ENCODE measurements at regions not wholly inside any gene's neighbourhood (a gene's known extent, or its start where the extent isn't known, plus 50 kb on each side); places are given as distances from the start of the nearest gene placed in this dataset.

GRCh38 chr2:5539282-5540165 is 152.7 kb upstream of the SOX11 start:
- DNase-seq (ENCODE audit: low read depth in 2 of 2): no peak

- DNase-seq (ENCODE audit: low read depth in 2 of 2): no peak
Observed at GRCh38 chr2:5540856-5541255, 151.3 kb upstream of the SOX11 start.

GRCh38 chr2:5544205-5544786 is 147.9 kb upstream of the SOX11 start:
- DNase-seq (ENCODE audit: low read depth in 2 of 2): no peak

- no peak for DNase-seq (ENCODE audit: low read depth in 2 of 2)
Observed at GRCh38 chr2:5546181-5546580, 146.0 kb upstream of the SOX11 start.

- no peak for DNase-seq (ENCODE audit: low read depth in 2 of 2)
Observed at GRCh38 chr2:5548991-5549715, 143.0 kb upstream of the SOX11 start.

- DNase-seq (ENCODE audit: low read depth in 2 of 2): no peak
Observed at GRCh38 chr2:5549771-5550170, 142.4 kb upstream of the SOX11 start.

- no peak for DNase-seq (ENCODE audit: low read depth in 2 of 2)
Observed at GRCh38 chr2:5555636-5556035, 136.5 kb upstream of the SOX11 start.

- no peak for DNase-seq (ENCODE audit: low read depth in 2 of 2)
Observed at GRCh38 chr2:5561006-5561405, 131.2 kb upstream of the SOX11 start.

GRCh38 chr2:5562426-5562825 is 129.8 kb upstream of the SOX11 start:
- no peak for DNase-seq (ENCODE audit: low read depth in 2 of 2)

GRCh38 chr2:5562865-5563264 is 129.3 kb upstream of the SOX11 start:
- DNase-seq (ENCODE audit: low read depth in 2 of 2): no peak

GRCh38 chr2:5563411-5563810 is 128.8 kb upstream of the SOX11 start:
- no peak for DNase-seq (ENCODE audit: low read depth in 2 of 2)

GRCh38 chr2:5569256-5569655 is 122.9 kb upstream of the SOX11 start:
- no peak for DNase-seq (ENCODE audit: low read depth in 2 of 2)

- DNase-seq (ENCODE audit: low read depth in 2 of 2): no peak
Observed at GRCh38 chr2:5576015-5576414, 116.2 kb upstream of the SOX11 start.

- no peak for DNase-seq (ENCODE audit: low read depth in 2 of 2)
Observed at GRCh38 chr2:5587766-5588165, 104.4 kb upstream of the SOX11 start.

- DNase-seq (ENCODE audit: low read depth in 2 of 2): no peak
Observed at GRCh38 chr2:5588601-5589000, 103.6 kb upstream of the SOX11 start.

GRCh38 chr2:5589183-5589582 is 103.0 kb upstream of the SOX11 start:
- DNase-seq (ENCODE audit: low read depth in 2 of 2): no peak

- DNase-seq (ENCODE audit: low read depth in 2 of 2): no peak
Observed at GRCh38 chr2:5590886-5591285, 101.3 kb upstream of the SOX11 start.

GRCh38 chr2:5592916-5593315 is 99.3 kb upstream of the SOX11 start:
- DNase-seq (ENCODE audit: low read depth in 2 of 2): no peak

GRCh38 chr2:5594249-5594695 is 97.9 kb upstream of the SOX11 start:
- DNase-seq (ENCODE audit: low read depth in 2 of 2): no peak

GRCh38 chr2:5596868-5597267 is 95.3 kb upstream of the SOX11 start:
- DNase-seq (ENCODE audit: low read depth in 2 of 2): no peak

- DNase-seq (ENCODE audit: low read depth in 2 of 2): no peak
Observed at GRCh38 chr2:5598156-5598555, 94.0 kb upstream of the SOX11 start.

GRCh38 chr2:5609201-5609600 is 83.0 kb upstream of the SOX11 start:
- no peak for DNase-seq (ENCODE audit: low read depth in 2 of 2)

GRCh38 chr2:5612666-5613065 is 79.5 kb upstream of the SOX11 start:
- no peak for DNase-seq (ENCODE audit: low read depth in 2 of 2)

All from activated CD4-positive, alpha-beta T cell treated with anti-CD3 and anti-CD28 coated beads for 24 hours (primary cell).